ENCODE measurements at regions not wholly inside any gene's neighbourhood (a gene's known extent, or its start where the extent isn't known, plus 50 kb on each side); places are given as distances from the start of the nearest gene placed in this dataset.

DNA sequence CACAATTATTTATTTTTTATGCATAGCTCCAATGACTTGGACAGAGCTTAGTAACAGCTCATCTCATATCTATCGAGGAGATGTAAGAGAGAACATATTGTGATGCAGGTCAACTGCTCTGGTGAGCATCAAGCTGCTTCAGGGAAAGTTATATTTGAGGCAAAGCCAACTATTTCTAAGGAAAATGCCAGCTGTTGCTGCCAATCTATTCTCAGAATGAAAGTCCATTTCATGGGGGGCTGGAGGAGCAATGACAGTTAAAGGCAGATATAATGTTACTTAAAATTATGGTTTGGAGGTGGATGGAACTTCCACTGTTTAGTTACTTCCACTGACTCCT is 424.8 kb downstream of the KIF20B start:
- DNase-seq: no peak
- WGBS, 5 donors: 58 to 84% (median 68%) methylated on average over 1 of the region's 1 CpG
- H3K27me3 ChIP-seq: no peaks in the 10 kb centered on the region
- H3K9me3 ChIP-seq: peaks cover 0 to 4% (median under 1%) of the 10 kb centered on the region in 4 donors
- no peak overlapping the region for H3K4me3 ChIP-seq
- intact Hi-C loops (cut with DNase I; ENCODE audit: low total_unique reads): no loop called here
- peaks cover 0 to 11% (median 5%) of the 10 kb centered on the region in 4 donors for H3K4me1 ChIP-seq
- TF ChIP-seq EP300 (IDR thresholded peaks at IDR 0.05) (no peak), POLR2A (IDR thresholded peaks at IDR 0.05) (no peak)
- TF ChIP-seq, protein P1, sequence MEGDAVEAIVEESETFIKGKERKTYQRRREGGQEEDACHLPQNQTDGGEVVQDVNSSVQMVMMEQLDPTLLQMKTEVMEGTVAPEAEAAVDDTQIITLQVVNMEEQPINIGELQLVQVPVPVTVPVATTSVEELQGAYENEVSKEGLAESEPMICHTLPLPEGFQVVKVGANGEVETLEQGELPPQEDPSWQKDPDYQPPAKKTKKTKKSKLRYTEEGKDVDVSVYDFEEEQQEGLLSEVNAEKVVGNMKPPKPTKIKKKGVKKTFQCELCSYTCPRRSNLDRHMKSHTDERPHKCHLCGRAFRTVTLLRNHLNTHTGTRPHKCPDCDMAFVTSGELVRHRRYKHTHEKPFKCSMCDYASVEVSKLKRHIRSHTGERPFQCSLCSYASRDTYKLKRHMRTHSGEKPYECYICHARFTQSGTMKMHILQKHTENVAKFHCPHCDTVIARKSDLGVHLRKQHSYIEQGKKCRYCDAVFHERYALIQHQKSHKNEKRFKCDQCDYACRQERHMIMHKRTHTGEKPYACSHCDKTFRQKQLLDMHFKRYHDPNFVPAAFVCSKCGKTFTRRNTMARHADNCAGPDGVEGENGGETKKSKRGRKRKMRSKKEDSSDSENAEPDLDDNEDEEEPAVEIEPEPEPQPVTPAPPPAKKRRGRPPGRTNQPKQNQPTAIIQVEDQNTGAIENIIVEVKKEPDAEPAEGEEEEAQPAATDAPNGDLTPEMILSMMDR (IDR thresholded peaks at IDR 0.05): no peak
- H3K36me3 ChIP-seq: no peaks in the 10 kb centered on the region
- H3K27ac ChIP-seq: no peak overlapping the region

DNA sequence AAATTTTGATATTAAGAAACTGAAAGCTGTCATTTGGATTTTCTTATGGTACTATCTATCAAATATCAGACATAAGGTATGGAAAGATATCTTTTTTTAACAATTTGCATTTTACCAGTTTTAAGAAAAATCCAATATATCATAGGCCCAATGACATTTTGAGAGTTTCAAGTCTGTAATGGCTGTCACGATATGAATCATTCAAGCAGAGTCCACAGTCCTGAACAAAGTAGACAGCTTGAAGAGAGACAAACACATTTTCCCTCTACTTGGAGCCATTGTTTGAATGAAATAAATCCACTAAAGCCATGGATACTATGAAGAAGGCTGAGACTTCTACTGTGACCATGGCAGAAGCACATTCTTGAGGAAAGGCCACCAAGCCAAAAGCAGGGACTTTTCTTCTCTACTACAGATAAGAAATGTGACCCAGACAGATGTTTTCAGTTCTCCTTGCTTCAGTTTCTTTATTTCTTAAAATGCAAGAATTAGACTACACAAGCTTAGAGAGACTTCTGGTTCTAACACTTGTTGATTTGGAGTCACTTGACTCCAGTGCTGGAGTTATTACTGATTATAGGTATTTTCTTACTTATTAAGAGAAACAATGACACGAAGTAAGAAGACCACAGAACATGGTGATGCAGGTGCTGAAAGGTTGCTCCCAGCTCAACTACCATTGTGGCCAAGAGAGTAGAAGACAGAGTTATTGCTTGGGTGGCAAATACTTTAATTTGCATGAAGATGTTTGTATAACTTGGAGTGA is 429.1 kb downstream of the KIF20B start:
- Histone ChIP-seq H3K27me3 (no peaks in the 10 kb centered on the region), H3K36me3 (no peaks in the 10 kb centered on the region), H3K4me1 (peaks cover 0 to 8% (median 2%) of the 10 kb centered on the region in 4 donors), H3K4me3 (no peak overlapping the region), H3K27ac (no peak overlapping the region), H3K9me3 (peaks cover 0 to 25% (median 16%) of the 10 kb centered on the region in 4 donors)
- TF ChIP-seq EP300 (IDR thresholded peaks at IDR 0.05) (no peak), POLR2A (IDR thresholded peaks at IDR 0.05) (no peak), POLR2AphosphoS5 (IDR thresholded peaks at IDR 0.05) (no peak)
- TF ChIP-seq, protein P1 (IDR thresholded peaks at IDR 0.05): no peak
- intact Hi-C loops (cut with DNase I; ENCODE audit: low total_unique reads): no loop called here
- WGBS, 5 donors: 81 to 89% (median 86%) methylated on average over 2 of the region's 2 CpGs
- no peak for DNase-seq

DNA sequence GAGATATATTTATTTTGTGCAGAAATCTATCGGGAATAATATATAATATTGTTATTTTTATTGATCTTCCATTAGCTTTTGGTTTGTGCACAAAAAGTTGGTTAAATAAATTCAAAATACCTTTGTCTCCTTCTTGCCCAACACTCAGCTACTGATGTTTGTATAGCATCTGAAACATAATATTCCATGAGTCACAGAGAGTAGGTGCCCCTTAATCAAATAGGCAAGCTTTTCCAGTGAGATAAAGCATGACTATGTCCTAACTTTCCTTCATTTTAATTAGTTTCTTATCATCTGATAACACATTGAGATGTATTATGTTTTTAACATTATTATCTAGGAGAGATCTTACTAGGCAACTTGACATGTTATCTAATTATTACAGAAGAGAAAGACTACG is 432.2 kb downstream of the KIF20B start:
- H3K36me3 ChIP-seq: no peaks in the 10 kb centered on the region
- peaks cover 18 to 55% (median 45%) of the 10 kb centered on the region in 4 donors for H3K9me3 ChIP-seq
- H3K27me3 ChIP-seq: no peaks in the 10 kb centered on the region
- H3K4me1 ChIP-seq: no peaks in the 10 kb centered on the region
- 64 to 83% (median 79%) methylated on average over 2 of the region's 2 CpGs for WGBS, 5 donors
- H3K27ac ChIP-seq: no peak overlapping the region
- no peak overlapping the region for H3K4me3 ChIP-seq
- DNase-seq: no peak
- TF ChIP-seq EP300 (IDR thresholded peaks at IDR 0.05) (no peak), POLR2A (IDR thresholded peaks at IDR 0.05) (no peak), POLR2AphosphoS5 (IDR thresholded peaks at IDR 0.05) (no peak)
- TF ChIP-seq, protein P1 (IDR thresholded peaks at IDR 0.05): no peak
- intact Hi-C loops (cut with DNase I; ENCODE audit: low total_unique reads): no loop called here

DNA sequence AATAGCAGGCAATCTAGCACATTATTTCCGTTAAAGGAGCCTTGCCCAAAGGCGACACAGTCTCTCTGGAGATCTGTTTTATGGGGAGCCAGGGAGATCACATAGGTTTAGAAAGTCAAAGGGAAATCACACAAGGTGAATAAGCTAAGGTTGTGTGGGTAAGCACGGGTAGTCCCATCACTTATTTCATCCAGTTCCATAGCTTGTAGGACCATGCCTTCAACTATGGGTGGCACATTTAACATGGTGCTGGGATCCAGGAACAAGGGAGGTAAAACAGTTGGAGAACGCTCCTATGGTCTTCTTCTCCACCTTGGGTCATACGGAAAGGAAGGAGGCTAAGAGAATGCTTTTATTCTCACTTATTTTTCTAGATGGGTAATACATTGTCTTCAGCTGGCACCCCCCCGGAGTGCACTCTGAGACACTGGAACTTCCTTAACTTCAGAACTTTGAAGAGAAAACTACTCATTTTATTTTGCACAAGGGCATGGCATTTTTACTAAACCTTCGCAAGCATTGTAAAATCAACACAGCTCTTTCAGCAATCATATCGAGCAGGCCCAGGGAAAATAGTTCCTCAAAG is 435.4 kb downstream of the KIF20B start:
- H3K9me3 ChIP-seq: peaks cover 18 to 67% (median 54%) of the 10 kb centered on the region in 4 donors
- no peak overlapping the region for H3K27ac ChIP-seq
- intact Hi-C loops (cut with DNase I; ENCODE audit: low total_unique reads): no loop called here
- TF ChIP-seq, protein P1 (IDR thresholded peaks at IDR 0.05): no peak
- TF ChIP-seq EP300 (IDR thresholded peaks at IDR 0.05) (no peak), POLR2AphosphoS5 (IDR thresholded peaks at IDR 0.05) (no peak), POLR2A (IDR thresholded peaks at IDR 0.05) (no peak)
- H3K36me3 ChIP-seq: no peaks in the 10 kb centered on the region
- H3K27me3 ChIP-seq: no peaks in the 10 kb centered on the region
- DNase-seq: peak in 1 of 2 donors; percentile 5
- no peaks in the 10 kb centered on the region for H3K4me1 ChIP-seq
- H3K4me3 ChIP-seq: no peak overlapping the region
- WGBS, 5 donors: 67 to 80% (median 76%) methylated on average over 8 of the region's 8 CpGs
